ENCODE measurements at regions not wholly inside any gene's neighbourhood (a gene's known extent, or its start where the extent isn't known, plus 50 kb on each side); places are given as distances from the start of the nearest gene placed in this dataset.

DNA sequence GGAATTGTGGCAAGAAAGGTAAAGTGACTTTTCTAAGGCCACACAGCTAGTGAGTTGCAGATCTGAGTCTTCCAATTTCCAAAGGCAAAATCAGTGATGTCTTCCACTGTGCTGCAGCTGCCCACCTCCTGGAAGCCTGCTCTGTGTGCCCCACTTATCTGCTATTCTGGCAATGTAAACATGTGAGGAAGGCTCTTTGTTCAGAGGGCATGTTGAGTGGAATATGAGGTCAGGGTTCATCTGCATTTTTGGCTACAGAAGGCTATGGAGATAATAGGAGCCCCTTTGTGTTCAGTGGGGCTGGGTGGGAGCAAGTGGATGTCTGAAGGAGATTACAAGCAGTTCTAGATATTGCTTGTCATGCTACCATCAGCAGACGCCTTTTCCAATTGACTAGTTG is 396.2 kb downstream of the BUD13 start (continued):
- TF ChIP-seq ISL2 (CRISPR knock-in tag; IDR thresholded peaks at IDR 0.05) (peak; percentile 62; the same call in 1 of the 2 replicates), ZNF605 (CRISPR knock-in tag; IDR thresholded peaks at IDR 0.05) (no peak), FOXC1 (CRISPR knock-in tag; IDR thresholded peaks at IDR 0.05; ENCODE audit: borderline replicate concordance) (no peak), PAXIP1 (CRISPR knock-in tag; conservative IDR thresholded peaks at IDR 0.05) (peak; percentile 84), ZBTB46 (CRISPR knock-in tag; IDR thresholded peaks at IDR 0.05; ENCODE audit: borderline replicate concordance) (no peak), FOSL2 (CRISPR knock-in tag; IDR thresholded peaks at IDR 0.05) (0 out of 2 replicates have a peak, but pooled peaks have one; percentile 19), RXRA (CRISPR knock-in tag; IDR thresholded peaks at IDR 0.05) (peak; percentile 51; the same call in 1 of the 2 replicates), ZNF383 (CRISPR knock-in tag; IDR thresholded peaks at IDR 0.05; ENCODE audit: borderline replicate concordance) (no peak), SCMH1 (CRISPR knock-in tag; IDR thresholded peaks at IDR 0.05; ENCODE audit: borderline replicate concordance) (no peak), NONO (IDR thresholded peaks at IDR 0.05) (no peak), NONO (CRISPR knock-in tag; conservative IDR thresholded peaks at IDR 0.05) (no peak), CAMTA2 (CRISPR knock-in tag; IDR thresholded peaks at IDR 0.05; ENCODE audit: borderline replicate concordance) (no peak), ZNF850 (CRISPR knock-in tag; conservative IDR thresholded peaks at IDR 0.05) (no peak), ZNF841 (CRISPR knock-in tag; IDR thresholded peaks at IDR 0.05; ENCODE audit: borderline replicate concordance) (no peak), SNAPC2 (CRISPR knock-in tag; IDR thresholded peaks at IDR 0.05) (no peak), ZNF883 (CRISPR knock-in tag; IDR thresholded peaks at IDR 0.05; ENCODE audit: not compliant biosample characterization) (no peak)
- TF ChIP-seq, protein P1, sequence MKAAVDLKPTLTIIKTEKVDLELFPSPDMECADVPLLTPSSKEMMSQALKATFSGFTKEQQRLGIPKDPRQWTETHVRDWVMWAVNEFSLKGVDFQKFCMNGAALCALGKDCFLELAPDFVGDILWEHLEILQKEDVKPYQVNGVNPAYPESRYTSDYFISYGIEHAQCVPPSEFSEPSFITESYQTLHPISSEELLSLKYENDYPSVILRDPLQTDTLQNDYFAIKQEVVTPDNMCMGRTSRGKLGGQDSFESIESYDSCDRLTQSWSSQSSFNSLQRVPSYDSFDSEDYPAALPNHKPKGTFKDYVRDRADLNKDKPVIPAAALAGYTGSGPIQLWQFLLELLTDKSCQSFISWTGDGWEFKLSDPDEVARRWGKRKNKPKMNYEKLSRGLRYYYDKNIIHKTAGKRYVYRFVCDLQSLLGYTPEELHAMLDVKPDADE (CRISPR knock-in tag; IDR thresholded peaks at IDR 0.05) = no peak
- TF ChIP-seq, protein P2, sequence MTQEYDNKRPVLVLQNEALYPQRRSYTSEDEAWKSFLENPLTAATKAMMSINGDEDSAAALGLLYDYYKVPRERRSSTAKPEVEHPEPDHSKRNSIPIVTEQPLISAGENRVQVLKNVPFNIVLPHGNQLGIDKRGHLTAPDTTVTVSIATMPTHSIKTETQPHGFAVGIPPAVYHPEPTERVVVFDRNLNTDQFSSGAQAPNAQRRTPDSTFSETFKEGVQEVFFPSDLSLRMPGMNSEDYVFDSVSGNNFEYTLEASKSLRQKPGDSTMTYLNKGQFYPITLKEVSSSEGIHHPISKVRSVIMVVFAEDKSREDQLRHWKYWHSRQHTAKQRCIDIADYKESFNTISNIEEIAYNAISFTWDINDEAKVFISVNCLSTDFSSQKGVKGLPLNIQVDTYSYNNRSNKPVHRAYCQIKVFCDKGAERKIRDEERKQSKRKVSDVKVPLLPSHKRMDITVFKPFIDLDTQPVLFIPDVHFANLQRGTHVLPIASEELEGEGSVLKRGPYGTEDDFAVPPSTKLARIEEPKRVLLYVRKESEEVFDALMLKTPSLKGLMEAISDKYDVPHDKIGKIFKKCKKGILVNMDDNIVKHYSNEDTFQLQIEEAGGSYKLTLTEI (CRISPR knock-in tag; conservative IDR thresholded peaks at IDR 0.05) = no peak
- TF ChIP-seq, protein P3, sequence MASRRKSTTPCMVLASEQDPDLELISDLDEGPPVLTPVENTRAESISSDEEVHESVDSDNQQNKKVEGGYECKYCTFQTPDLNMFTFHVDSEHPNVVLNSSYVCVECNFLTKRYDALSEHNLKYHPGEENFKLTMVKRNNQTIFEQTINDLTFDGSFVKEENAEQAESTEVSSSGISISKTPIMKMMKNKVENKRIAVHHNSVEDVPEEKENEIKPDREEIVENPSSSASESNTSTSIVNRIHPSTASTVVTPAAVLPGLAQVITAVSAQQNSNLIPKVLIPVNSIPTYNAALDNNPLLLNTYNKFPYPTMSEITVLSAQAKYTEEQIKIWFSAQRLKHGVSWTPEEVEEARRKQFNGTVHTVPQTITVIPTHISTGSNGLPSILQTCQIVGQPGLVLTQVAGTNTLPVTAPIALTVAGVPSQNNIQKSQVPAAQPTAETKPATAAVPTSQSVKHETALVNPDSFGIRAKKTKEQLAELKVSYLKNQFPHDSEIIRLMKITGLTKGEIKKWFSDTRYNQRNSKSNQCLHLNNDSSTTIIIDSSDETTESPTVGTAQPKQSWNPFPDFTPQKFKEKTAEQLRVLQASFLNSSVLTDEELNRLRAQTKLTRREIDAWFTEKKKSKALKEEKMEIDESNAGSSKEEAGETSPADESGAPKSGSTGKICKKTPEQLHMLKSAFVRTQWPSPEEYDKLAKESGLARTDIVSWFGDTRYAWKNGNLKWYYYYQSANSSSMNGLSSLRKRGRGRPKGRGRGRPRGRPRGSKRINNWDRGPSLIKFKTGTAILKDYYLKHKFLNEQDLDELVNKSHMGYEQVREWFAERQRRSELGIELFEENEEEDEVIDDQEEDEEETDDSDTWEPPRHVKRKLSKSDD (CRISPR knock-in tag; IDR thresholded peaks at IDR 0.05; ENCODE audit: low read depth) = no peak

Data from HepG2 (cell line).